NCI-H1048 (cell line): ENCODE measurements at regions not wholly inside any gene's neighbourhood (a gene's known extent, or its start where the extent isn't known, plus 50 kb on each side); places are given as distances from the start of the nearest gene placed in this dataset.

Experiments used
- DNase-seq: peaks from one replicate; lab custom pipeline; 2025; lab: John Stamatoyannopoulos, UW

DNA sequence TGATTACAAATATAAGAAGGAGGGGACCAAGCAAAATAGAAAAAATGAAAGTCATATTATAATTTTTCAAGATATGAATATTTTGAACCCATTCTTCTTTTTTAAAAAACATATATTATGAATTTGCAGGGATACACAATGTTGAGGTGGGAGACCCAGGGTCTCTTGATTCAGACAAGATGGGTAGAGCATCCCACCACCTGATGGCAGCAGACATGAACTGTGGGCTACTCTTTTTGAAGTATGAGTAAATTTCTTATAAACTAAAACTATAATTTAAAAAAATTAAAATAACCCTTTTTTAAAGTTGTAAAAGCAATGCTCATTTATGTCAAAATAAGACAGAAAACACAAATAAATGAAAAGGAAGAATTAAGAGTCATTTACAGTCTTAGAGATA is 202.7 kb upstream of the PRICKLE1 start:
- no peak for DNase-seq

- no peak for DNase-seq
Measured at GRCh38 chr12:42791399-42791798, 201.9 kb upstream of the PRICKLE1 start.

DNA sequence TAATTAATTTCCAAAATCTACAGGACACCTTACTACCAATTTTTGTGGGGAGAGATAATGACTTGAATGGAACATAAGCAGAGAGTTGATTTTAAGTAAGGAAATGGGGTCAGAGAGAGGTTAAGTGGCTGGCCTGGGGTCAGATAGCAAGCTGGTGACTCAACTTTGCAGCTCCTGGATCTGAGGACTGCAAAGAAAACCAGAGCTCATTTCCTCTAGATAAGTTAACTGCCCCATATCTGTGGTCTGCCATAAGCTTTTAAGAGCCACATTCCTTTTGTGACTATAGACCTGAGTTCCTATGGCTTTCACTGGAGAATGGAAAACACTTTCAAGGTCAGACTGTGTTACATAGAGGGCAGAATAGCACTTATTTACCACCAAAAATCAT is 201.2 kb upstream of the PRICKLE1 start:
- no peak for DNase-seq

DNA sequence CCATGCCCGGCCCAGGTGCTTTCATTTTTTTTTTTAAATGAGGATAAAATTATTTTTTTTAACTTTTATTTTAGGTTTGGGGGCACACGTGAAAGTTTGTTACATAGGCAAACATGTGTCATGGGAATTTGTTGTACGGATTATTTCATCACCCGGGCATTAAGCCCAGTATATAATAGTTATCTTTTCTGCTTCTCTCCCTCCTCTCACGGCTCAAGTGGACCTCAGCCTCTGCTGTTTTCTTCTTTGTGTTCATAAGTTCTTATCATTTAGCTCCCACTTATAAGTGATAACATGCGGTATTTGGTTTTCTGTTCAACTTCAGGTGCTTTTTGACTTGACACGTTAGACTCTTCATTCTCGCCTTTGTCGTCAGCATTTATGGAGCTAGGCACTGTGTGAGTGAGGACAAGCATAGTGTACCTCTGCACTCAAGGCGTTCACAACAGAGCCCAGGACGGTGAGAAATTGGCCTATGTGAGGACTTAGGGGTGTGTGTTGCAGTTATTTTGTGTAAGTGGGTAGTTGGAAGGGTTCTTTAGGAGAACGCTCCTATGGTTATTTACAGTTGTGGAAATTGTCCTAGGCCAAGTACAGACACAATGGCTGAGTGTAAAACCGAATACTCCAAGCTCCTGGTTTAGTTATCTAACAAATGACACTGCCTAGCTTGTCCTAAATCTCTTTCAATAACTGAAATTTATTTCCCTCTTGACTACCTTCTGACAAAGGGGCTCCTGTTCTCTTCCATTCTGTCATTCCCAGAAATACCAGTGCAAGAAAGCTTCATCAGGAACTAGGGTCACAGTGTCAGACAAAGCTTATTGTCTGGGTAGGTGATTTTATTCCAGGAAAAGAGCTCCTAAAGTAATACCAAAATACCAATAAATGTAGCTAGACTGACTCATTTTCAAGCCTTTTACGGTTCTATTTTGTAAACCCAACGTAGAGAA is 200.5 kb upstream of the PRICKLE1 start:
- DNase-seq = no peak

- DNase-seq = no peak
Measured at GRCh38 chr12:42786400-42787148, 197.0 kb upstream of the PRICKLE1 start.

DNA sequence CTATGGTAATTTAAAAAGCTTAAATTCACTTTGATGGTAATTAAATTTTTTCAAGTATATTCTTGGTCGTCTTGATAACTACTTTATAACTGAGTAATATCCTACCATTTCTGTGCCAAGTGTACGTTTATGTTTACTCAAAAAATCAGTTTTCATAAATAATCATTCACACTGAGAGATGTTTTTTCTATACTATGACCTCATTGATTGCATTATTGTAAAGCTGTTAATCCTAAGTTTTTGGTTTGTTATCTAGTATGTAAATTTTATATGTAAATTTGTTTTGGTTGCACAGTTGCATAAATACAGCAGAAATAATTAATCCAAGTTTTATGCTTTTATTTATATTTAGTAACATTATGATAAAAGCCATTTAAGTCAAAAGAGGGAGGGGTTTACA is 196.4 kb upstream of the PRICKLE1 start:
- DNase-seq = no peak

- DNase-seq = no peak
Measured at GRCh38 chr12:42780671-42781070, 191.1 kb upstream of the PRICKLE1 start.

DNA sequence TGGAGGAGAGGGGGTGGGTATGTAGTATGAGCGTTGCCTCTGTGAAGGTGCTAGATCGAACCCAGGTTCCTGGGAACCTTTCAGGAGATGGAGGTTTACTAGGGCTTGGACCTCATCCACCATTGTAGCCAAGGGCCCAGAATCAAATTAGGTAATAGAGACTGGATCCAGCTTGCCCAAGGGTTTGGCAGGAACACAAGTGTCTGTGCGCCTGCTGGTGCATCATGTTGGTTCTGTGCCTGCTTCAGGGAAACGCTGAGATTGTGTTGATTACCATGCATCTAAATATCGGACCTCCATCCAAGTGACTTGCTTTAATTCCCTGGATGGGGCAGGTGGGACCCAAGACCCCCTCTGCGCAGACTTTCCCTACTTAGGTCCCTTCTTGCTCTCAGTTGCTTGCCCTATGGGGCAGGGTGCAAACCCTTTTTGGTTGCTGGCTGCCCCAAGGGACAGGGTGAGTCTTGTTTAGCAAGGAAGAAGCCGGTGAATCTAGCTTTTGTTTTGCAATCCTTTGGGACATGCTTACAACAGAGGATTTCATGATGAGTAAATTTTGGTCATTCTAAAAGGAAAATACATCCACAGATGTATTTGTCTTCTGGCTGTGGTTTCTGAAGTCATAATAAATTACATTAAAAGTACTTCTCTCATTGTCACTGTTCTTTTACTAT is 189.8 kb upstream of the PRICKLE1 start:
- no peak for DNase-seq

GRCh38 chr12:42776396-42776795 is 186.8 kb upstream of the PRICKLE1 start:
- no peak for DNase-seq

DNA sequence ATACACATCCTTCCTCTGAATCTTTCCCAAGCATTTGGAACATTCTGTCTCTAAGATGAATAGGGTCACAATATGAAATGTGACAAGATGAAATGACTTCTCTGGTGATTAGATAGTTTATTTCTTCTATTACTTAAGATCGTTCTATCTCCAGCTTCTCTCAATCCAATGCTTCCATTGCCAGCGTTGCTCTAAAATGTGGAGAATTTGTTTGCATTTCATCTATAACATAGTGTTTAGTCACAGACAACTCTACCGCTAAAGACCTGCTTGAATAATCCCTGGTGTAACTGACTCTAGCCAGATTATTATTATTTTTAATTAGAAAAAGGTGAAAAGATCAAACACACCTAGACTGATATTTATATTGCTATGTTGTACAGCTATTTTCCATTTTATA is 184.7 kb upstream of the PRICKLE1 start:
- no peak for DNase-seq

DNA sequence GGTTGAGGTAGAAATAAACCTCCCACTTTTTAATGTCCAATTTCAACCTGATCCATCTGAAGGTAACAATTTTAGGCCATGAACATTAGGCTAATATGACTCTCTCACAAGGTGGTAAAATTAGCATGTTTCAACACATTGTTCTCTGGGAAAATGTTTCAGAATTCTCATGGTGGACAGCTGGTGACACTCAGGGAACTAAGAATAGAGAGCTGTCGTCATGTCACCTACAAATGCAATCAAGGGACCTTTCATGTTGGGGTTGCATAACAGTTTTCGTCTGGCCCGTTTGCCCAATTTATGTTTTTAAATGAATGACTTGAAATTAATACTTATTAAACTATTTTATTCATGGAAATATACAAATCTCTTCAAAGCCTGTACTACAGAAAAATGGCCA is 180.7 kb upstream of the PRICKLE1 start:
- DNase-seq = no peak

DNA sequence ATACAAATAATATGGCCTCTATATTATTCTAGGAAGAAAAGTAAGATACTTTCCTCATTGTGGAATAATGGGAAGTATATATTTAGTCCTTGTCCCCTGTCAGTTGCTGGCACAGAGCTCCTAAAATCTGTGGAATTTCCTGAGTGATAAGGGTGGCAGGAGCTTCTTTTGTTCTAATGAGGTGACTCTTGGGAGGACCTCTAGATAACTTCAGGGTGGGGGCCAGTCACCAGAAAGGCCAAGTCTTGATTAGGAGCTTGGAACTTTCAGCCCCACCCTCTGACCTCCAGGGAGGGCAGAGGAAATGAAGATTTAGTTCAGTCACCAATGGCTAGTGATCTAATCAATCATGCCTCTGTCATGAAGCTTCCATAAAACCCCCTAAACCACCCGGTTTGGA is 179.9 kb upstream of the PRICKLE1 start:
- no peak for DNase-seq

- DNase-seq = no peak
Measured at GRCh38 chr12:42767998-42768397, 178.5 kb upstream of the PRICKLE1 start.

DNA sequence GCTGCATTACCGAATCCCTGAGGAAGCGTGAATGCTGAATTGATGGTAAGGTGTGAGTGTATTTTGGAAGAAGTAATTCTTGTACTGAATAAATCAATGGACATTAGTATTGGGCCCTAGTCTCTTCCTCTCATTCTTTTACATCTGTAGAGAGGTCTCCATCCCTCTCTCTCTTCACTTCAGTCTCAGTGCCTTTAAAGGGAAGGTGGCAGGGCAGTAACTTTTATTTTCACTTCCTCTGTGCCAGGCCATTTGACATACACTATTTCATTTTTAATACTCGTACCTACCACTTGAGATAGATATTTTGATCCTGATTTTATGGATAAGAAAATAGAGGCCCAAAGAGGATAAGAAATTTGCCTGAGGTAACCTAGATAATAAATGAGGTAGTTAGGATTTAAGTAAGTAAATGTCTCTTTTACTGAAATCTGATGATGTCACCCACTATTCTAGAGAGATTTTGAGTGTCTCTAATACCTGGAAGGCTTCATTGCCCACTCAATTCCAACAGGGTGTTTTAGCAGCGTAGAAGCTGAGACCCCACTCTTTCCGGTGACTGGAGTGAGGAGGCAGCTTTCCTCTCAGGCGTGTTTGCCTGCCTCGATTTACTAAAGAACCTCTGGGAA is 177.9 kb upstream of the PRICKLE1 start:
- no peak for DNase-seq

DNA sequence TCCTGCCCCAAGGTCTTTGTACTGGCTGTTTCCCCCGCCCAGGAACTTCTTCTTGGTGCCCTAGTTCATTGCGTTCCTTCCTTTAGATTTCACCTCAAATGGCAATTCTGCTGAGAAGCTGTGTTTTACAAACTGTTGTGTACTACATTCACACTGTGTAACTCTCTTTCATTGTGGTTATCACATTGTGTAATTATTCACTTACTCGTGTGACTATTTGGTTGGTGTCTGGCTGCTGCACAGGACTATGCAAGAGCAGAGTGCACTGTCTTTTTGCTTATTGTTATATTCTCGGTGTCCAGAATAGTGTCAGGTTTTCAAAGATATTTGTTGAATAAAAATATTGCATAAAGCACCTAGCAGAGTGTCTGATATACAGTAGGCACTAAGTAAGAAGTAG is 177.2 kb upstream of the PRICKLE1 start:
- DNase-seq = no peak

DNA sequence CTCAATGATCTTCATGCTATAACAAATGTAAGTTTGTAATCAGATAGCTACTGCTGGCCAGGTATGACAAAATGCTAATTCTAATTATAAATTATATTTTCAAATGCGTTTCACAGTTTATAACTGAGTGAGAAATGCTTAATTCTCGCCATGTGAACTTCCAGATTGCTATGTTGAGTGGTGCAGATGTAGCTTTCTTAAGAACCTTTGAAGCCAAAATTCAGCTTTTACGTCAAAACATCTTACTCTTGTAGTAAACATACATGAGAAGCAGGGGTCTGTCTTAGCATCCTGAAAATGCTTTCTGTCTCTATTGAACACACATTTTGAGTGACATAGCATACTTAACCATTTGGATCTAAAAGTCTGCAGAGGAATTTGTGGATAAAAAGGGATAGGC is 176.5 kb upstream of the PRICKLE1 start:
- no peak for DNase-seq

- no peak for DNase-seq
Measured at GRCh38 chr12:42763682-42764081, 174.1 kb upstream of the PRICKLE1 start.

- no peak for DNase-seq
Measured at GRCh38 chr12:42762395-42762925, 172.9 kb upstream of the PRICKLE1 start.

GRCh38 chr12:42761601-42762350 is 172.2 kb upstream of the PRICKLE1 start:
- DNase-seq = no peak

DNA sequence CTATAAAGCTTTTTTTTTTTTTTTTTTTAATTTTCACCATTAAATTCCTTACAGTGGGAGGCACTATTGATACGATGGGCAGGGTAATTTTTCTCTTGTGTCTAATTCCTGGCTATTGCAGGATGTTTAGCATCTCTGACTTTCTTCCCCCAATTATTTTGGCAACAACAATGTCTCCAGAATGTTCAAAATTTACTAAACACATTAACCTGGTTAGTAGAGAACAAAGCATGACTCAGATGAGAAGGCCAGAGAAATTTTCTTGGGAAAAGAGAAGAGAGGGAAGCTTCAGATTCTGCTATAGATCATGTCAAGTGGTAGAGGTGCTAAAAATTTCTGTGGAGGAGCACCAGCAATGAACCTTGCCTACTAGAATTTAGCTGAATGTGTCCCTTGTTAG is 171.5 kb upstream of the PRICKLE1 start:
- no peak for DNase-seq

DNA sequence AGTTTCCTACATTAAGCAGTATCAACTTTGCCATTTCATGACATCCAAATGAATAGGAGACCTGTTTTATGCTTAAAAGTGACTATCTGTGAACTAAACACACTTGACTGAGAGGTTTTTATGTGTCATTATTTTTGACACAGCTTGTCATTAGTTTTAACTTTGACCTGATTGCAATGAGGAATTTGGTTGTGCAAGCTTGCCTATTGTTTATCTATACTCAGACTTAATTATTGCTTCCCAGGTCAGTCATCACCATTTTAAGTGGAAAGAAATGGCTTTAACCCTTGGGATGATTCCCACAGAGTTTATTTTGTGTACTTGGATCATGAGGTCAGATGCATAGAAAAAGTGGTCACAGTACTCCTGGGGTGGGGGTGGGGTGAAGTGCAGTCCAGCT is 171.0 kb upstream of the PRICKLE1 start:
- DNase-seq = no peak
